DMS114 treated with DMSO at 0.1 percent for 48 hours (cell line): ENCODE measurements at regions not wholly inside any gene's neighbourhood (a gene's known extent, or its start where the extent isn't known, plus 50 kb on each side); places are given as distances from the start of the nearest gene placed in this dataset.

ENCODE experiments used
- DNase-seq: peaks from one replicate; lab custom pipeline; 2025; ENCODE audit not compliant: unreplicated experiment; lab: John Stamatoyannopoulos, UW

DNA sequence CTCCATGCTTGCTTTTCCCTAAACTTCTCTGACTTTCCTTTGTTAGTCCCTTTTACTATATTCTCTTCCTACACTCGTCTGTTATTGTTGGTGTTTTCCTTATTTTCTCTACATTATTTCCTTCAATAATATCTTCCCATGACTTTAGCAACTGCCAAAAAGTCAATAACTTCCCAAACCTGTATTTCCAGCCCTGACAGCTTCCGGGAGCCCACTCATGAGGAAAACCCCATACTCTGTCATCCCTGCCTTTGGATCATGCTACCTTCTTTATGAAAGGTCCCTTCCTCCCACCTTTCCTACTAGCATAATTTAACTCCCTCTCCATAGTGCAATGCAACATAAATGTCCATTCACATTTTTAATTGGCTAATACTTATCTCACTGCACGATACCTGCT lies 144.0 kb upstream of the CDH6 start:
- no peak for DNase-seq

DNA sequence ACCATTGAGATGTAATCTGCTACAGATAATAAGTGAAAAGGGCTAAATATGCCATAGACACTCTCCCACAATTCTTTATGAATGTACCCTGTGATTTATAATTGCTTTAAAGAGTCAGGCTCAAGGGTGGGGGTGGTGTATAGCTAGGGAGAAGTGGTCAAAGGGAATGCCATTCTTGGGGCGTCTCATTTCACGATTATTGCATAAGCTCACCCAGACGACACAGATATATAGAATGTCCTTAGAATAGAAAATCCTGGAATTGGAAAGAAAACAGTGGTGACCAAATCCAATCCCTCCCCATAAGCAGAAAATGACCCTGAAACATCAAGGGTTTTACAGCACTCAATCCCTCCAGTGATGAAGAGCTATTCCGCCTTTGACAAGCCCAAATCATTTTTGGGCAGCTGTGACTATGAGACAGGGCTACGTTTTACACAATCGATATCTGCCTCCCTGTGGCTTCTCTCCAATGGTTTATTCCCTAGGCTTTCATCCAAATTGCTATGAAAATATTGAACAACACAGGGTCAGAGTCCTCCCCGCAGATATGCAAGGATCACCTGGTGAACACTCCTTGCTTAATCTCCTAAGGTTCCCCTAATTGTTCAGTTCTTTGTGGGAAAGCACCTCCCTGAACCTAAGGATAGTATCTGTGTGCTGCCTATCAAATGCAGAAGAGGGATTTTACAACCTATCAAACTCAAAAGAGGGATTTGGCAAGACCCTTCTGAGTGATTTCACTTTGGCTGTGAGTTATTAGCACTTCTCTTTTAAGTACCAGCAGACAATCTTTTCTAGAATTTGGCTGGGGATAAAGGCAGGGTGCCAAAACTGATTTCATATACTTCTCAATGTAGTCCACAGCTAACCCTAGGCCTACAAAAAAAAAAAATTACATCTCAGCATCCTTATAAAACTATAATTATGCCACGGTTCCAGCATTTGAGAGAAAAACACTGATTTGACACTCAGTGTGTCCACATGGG lies 144.9 kb upstream of the CDH6 start:
- DNase-seq: no peak

DNA sequence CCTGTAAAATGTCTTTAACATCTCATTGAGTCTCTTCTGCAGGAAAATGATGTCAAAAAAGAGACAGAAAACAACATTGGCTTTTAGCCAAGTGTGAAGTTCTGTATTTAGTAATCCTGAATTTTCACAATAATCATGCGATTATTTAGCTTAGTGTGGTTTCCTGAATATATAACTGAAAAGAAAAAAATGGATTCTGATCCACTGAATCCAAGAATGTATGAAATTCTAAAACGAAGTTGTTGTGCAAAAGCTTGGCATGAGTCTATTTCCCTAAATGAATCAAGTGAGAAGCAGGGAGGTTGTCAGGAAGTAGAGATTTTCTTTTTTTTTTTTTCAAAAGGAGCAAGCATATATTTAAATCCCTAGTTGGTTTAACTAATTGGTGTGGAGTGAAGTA lies 145.9 kb upstream of the CDH6 start:
- no peak for DNase-seq

DNA sequence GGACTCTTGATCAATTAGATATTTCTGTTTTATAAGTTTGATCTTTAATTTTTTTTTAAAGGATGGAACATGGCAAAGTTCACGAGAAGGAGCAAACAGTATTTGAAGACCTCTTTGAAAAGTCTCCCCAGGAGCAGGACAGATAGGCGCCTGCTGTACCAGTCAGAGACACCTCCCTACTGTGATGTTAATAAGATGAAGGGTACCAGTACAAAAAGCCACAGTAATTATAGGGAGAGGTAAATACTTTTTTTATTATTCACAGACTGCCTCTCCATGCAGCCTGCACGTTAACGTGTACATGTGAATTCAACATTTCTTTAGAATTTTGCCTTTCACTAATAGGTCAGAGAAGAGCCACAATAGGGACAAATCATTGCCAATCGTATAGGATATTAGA lies 146.5 kb upstream of the CDH6 start:
- no peak for DNase-seq

DNA sequence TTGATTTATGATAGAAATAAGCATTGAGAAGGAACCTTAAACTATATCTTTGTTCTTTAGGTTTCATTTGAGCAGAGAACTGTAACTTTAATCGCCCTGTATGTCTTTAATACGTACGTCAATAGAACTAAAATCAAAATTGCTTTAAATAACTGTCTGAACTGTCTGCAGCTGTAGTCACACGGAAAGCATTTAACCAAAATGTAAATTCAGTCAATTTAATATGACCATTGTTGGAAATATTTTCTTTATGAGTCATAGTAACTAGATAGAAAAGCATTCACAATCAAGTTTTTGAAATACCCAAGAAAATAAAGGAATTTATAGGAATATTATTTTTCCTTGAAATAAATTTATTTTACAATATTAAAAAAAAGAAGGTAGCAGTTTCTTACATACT lies 157.1 kb upstream of the CDH6 start:
- DNase-seq: no peak

DNA sequence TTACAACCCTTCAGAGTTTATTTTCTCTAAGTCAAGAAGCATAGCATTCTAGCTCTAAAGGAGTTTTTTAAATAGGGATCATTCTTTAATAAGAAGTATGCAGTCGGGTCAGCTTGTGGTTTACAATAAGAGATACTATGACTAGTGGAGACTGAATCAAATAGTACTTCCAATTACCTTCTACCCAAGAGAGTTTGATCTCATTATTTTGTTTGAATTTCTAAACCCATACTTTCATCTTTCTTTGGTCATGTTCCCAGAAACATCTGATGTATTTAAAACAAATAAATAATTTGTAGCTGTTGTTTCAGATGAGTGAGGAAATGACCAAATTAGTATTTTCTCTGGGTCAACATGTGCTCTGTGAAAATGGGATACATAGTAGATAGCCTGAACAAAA lies 160.2 kb upstream of the CDH6 start:
- DNase-seq: no peak

DNA sequence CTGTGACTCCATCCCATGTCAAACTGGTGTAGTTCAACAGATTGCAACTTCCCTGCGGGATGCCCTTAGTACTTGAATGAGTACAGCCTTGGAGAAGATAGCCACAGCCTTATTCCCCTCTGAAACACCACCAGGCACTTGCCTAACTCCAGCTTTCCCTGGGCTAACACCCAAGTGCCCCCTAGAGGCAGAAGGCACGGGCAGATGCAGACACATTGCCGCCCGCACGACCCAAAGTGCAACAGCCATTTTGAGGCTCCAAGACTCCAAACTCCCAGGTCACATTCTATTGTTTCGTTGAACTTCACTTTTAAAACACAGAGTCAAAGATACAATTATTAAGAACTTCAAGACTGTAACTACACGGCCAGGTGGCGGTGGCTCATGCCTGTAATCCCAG lies 163.6 kb upstream of the CDH6 start:
- DNase-seq: no peak

DNA sequence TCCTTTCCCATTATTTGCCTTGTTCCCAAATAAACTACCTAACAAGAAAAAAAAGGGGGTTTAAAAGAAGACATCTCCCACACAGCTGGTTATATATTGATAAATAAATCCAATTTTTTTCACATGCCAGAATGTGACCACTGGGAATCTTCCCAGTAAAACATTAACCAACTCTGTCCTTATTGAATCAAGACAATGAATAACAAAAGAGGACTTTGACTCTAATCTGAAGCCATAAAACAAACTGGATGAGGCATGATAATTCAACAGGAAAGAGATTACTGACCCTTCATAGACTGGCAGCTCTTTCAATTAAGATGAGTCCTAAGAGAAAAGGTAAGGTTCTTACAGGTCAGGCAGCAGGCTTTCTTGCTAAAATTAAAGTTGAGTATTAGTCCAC lies 165.8 kb upstream of the CDH6 start:
- DNase-seq: no peak

DNA sequence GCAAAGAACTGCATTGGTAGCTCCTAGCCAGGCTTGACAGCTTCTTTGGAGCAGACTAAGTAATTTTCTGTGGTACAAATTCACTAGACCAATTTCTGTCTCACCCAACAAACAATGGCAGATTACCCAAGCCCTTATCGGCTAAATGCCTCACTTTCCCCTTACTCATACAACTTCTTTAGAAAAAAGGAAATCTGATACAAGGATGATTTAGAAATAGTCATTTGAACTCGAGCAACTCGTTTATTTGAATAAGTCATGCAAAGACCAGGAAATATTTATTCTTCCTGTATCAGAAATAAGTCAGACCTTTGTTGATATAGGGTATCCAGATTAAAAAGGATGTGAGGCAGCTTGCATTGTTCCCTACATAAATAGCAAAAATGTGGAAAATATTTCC lies 170.4 kb upstream of the CDH6 start:
- DNase-seq: no peak

DNA sequence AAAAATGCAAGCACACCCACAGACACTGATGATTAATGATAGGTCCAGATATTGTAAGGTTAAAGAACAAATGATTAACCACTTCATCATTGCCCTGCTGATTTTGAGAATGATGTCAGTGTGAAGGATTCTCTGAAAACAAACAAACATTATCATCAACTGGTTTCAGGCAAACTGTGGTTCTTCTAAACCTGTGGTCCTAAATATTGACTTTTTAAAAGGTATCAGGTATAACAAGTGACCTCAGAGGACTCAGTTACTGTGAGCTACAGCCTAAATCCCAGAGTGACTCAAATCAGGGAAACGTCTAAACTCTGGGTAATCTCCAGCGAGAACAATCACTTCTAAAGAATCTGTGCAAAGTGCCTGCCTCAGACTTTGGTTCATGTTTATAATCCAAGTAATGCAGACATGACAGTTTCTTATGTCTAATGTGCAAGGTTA lies 172.3 kb upstream of the CDH6 start:
- no peak for DNase-seq

DNA sequence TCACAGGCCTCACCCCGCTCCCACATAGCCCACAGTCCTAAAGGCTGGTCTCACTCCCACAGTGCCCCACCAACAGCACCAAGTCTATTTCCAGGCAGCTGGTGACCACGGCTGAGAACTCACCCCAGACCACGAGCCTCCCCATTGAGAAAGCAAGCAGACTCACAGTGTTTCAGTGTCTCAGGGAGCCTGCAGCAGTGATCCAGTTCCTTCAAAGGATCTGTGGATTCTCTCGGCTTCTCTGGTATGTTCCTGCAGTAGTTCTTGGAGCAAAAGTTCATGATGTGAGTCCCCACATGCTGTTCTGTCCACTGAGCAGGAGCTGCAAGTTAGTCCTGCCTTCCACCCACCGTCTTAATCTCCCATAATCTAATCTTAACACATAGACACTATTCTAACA lies 185.3 kb upstream of the CDH6 start:
- DNase-seq: no peak

DNA sequence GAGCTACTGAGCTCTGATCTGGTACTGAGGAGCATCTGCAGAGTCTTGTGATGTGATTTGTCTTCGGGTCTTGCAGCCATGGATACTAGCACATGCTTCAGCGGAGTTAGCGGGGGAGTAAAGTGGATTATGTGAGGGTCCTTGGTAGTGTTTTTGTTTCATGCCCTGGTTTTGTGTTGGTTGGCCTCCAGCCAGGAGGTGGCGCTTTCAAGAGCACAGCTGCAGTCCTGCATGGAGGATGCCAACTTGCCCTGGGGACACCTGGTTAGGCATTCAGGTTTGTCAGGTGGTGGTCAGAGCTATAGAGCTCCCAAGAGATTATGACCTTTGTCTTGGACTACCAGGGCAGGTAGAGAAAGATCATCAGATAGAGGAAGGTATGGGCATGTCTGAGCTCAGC lies 185.8 kb upstream of the CDH6 start:
- DNase-seq: no peak

DNA sequence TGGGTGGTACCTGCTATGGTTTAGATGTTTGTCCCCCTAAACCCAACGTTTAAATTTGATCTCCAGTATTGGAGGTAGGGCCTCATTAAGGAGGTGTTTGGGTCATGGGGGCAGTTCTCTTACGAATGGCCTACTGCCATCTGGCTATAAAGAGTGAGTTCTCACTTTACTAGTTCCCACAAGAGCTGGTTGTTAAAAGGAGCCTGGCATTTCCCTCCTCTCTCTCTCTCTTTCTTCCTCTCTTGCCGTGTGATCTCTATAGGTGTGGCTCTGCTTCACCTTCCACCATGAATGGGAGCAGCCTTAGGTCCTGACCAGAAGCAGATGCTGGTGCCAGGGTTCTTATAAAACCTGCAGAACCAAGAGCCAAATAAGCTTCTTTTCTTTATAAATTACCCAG lies 193.2 kb upstream of the CDH6 start:
- DNase-seq: no peak

DNA sequence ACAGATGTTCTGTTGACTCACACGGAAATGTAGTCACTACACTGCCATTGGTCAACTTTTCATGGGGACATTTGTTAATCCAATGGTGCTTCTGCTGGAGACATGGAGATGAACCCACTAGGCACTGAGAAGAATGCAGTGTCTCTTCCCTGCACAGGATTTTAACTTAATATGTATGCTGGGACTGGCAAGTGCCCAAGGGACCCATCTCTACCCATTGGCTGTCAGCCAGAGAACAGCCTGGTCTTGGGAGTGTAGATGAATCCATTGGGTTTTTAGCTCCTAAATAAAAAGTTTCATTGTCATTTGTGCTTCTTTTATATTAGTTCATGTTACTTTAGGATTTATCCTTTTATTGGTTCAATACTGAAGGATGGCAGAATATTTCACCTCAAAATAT lies 195.8 kb upstream of the CDH6 start:
- DNase-seq: no peak

DNA sequence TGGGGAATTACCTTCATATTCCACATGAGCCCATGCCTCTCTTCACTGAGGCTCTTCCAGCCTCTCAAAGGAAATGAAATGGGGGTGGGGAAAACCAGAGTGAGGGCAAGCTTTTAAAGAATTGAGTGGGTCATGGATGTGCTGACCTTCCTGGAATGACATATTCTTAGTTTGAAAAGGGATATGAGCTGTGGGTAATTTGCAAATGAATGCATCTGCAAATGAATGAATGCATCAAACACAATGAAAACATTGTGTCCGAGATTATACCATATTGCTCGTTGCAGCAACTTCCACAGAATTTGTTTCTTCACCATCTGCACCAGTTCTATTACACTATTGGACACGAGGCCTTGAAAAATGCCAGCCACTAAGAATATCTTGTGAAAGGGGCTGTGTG lies 198.6 kb upstream of the CDH6 start:
- DNase-seq: no peak

DNA sequence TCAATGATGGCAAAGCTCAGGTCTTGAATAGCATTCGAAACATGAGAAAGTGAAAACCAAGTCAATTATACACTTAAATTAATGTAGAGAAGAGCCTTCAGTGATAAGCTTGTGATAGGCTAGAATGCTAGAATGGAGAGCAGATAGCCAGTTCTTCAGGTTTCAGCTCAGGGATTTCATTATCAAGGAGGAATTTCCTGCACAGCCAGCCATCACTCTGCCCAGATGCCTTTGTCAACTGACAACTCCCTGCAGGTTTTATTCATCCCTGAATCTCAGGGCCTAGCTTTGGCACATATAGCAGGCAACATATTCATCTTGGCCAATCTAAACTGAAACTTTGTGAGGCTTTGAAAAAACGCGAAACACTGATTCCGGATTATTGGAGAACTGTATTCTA lies 199.3 kb upstream of the CDH6 start:
- no peak for DNase-seq

DNA sequence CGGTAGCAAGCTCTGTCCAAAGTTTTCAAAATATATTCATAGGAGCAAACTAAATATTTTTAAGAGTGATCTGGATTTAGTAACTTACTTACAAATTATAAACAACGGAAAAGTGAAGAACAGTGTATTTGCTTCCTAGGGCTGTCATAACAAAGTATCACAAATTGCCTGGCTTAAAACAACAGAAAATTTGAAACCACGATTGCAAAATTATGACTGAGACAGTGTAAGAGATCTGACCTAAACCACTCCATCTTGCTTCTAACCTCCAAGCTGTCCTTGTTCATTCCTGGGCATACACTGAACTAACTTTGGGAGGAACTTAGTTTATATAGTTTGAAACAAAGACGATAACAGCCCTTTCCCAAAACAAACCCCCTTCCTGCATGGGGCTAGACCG lies 202.0 kb upstream of the CDH6 start:
- DNase-seq: no peak

DNA sequence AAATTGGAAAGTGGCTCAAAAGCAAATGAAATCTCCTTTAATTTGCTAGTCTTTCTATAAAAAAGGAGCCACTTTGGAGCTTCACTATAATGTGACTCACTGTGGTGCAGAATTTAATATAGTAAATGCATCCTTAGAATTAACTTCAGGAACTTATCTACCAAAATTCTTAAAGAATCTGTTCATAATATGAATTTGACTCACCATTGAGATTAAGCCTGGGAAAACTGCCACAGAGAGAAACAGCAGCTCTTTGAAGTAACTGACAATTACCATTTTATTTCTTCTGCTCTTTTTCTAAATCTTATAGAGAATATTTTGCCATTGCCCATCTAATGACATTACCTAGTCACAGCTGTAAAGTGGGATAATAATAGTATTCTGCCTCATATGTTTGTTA lies 211.9 kb upstream of the CDH6 start:
- DNase-seq: no peak

DNA sequence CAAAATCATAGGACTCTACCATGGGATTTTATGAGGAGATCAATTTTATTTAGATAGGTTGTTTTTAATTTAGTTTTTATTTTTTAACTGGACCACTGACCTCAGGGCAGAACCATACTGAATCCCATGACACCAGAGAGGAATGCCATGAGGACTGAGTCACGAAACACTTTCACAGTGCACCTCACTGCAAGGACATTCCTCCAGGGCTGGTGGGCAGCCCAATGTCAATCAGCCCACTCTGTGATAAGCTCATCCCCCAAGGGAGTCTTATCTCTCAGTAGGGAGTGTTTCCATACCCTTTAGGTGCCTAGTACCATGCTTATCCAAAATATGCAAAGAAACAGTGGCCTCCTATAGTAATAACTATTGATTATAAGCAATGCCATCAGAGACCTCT lies 224.5 kb upstream of the CDH6 start:
- no peak for DNase-seq

DNA sequence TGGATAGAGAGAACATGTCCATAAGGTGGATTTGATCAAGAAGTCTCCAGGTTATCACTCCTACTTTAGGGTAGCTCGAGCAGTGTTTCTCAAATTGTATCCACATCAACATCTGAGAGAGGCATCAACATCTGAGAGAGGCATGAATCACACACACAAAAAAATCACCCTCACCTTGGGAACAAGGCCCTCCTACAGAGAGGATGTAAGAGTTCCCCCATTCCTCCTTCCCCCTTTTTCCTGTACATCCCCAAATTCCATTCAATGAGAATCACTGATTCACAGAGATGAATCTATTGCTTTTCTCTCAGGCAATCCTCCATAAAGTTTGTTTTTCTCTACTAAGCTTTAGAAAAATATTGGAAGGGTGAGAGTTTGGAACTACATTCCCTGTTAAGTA lies 233.4 kb upstream of the CDH6 start:
- DNase-seq: no peak

DNA sequence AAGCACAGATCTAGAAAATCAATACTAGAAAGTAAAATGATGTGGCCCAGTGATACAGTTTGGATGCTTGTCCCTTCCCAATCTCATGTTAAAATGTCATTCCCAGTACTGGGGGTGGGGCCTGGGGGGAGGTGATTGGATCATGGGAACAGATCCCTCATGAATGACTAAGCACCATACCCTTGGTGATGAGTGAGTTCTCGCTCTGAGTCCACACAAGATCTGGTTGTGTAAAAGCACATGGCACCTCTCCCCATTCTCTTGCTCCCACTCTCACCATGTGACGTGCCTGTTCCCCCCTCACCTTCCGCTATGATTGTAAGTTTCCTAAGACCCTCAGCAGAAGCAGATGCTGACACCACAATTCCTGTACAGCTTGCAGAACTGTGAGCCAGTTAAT lies 234.2 kb upstream of the CDH6 start:
- no peak for DNase-seq

DNA sequence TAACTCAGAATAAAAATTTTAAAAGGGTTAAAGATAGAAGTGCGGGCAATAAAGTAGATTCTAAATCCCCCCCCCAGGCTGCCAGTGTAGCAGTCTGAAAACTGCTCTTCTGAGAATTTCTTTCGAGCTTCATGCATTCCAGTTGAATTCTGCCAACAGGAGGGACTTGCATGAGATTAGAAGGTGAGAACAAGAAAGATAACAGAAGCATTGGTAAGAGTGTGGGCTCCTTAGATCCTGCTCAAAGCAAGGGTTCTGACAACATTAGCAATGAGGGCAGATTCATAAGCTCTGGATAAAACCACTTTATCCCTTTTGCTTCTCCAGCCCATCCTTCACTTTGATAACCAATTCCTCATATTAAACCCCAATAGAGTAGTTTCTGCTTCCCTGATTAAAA lies 235.9 kb upstream of the CDH6 start:
- no peak for DNase-seq

DNA sequence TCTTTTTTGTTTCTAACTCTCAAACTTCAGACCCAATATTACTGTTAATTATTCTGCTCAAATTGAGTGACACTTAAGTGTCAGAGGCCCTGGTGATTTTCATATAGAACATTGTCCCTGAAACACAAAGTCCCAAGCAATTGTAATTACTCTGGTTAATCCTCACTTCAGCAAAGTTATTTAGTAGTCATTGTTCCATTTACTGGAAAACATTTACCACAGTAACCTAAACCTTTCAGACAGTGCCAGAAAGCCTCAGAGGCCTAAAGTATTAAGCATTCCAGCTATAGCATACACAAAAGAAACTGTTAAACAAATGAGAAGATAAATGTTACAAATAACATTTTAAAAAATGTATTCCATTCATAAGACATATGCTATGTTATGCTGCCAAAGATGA lies 237.2 kb upstream of the CDH6 start:
- no peak for DNase-seq
